HL-60 (cell line): ENCODE measurements at regions not wholly inside any gene's neighbourhood (a gene's known extent, or its start where the extent isn't known, plus 50 kb on each side); places are given as distances from the start of the nearest gene placed in this dataset.

Experiments used
- GABPA ChIP-seq: IDR thresholded peaks from 2 replicates; pipeline ENCODE4 v1.6.1; 2012; ENCODE audit warnings: low read depth
- TF ChIP-seq, protein P1 (sequence below): IDR thresholded peaks from one replicate; pipeline ENCODE4 v1.5.1; 2011; ENCODE audit warnings: low read length, control low read depth, inconsistent platforms; ENCODE audit not compliant: insufficient read depth

DNA sequence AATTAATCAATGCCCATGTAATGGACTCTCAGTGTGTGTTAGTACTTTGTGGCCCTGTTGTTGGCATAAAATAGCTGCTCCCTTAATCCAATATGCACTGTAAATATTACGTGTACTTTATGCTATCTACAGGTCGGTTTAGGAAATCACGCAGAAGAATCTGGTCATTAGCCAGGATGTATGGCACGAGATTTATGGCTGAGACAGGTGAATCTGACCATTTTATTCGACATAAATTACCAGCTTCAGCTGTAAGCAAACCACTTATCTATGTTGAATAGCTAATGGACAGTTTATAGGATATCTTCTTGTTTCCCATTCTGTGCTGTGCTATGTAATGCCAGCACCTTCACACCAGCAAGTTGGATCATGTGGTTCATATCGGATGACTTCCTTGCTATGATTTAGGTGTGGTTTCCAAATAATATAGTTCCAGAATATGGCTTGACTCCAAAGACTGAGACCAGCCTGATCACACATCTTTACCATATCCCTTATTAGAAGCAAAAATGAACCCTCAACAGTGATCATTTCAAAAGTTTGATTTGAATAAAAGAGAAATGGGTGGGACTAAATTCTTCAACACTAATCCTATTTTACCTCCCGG is 301.4 kb downstream of the AHR start:
- TF ChIP-seq GABPA, result no peak
- TF ChIP-seq, protein P1, sequence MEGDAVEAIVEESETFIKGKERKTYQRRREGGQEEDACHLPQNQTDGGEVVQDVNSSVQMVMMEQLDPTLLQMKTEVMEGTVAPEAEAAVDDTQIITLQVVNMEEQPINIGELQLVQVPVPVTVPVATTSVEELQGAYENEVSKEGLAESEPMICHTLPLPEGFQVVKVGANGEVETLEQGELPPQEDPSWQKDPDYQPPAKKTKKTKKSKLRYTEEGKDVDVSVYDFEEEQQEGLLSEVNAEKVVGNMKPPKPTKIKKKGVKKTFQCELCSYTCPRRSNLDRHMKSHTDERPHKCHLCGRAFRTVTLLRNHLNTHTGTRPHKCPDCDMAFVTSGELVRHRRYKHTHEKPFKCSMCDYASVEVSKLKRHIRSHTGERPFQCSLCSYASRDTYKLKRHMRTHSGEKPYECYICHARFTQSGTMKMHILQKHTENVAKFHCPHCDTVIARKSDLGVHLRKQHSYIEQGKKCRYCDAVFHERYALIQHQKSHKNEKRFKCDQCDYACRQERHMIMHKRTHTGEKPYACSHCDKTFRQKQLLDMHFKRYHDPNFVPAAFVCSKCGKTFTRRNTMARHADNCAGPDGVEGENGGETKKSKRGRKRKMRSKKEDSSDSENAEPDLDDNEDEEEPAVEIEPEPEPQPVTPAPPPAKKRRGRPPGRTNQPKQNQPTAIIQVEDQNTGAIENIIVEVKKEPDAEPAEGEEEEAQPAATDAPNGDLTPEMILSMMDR, result no peak
